ENCODE measurements at regions not wholly inside any gene's neighbourhood (a gene's known extent, or its start where the extent isn't known, plus 50 kb on each side); places are given as distances from the start of the nearest gene placed in this dataset.

- H3K27ac ChIP-seq: no peak overlapping the region
- H3K9me3 ChIP-seq: no peaks in the 10 kb centered on the region
- no peak for TF ChIP-seq CTCF (IDR thresholded peaks at IDR 0.05)
- H3K4me1 ChIP-seq: no peaks in the 10 kb centered on the region
- no peak overlapping the region for H3K4me3 ChIP-seq
- intact Hi-C loops (cut with DNase I): no loop called here
- ATAC-seq (no peak), DNase-seq (no peak)
- peaks cover 72% of the 10 kb centered on the region for H3K27me3 ChIP-seq
- no peaks in the 10 kb centered on the region for H3K36me3 ChIP-seq
Observed at GRCh38 chr1:239999170-239999569, 92.5 kb upstream of the FMN2 start.

GRCh38 chr1:240000634-240001033, 91.0 kb upstream of the FMN2 start:
- Histone ChIP-seq H3K4me3 (no peak overlapping the region), H3K4me1 (no peaks in the 10 kb centered on the region), H3K27ac (no peak overlapping the region), H3K36me3 (no peaks in the 10 kb centered on the region), H3K27me3 (peaks cover 70% of the 10 kb centered on the region), H3K9me3 (no peaks in the 10 kb centered on the region)
- intact Hi-C loops (cut with DNase I): no loop called here
- no peak for TF ChIP-seq CTCF (IDR thresholded peaks at IDR 0.05)
- ATAC-seq (no peak), DNase-seq (no peak)

- ATAC-seq (no peak), DNase-seq (no peak)
- intact Hi-C loops (cut with DNase I): no loop called here
- H3K9me3 ChIP-seq: no peaks in the 10 kb centered on the region
- peaks cover 65% of the 10 kb centered on the region for H3K27me3 ChIP-seq
- no peaks in the 10 kb centered on the region for H3K4me1 ChIP-seq
- H3K27ac ChIP-seq: no peak overlapping the region
- no peak overlapping the region for H3K4me3 ChIP-seq
- TF ChIP-seq CTCF (IDR thresholded peaks at IDR 0.05): no peak
- no peaks in the 10 kb centered on the region for H3K36me3 ChIP-seq
Observed at GRCh38 chr1:240001177-240001740, 90.4 kb upstream of the FMN2 start.

- Histone ChIP-seq H3K27me3 (peaks cover 36% of the 10 kb centered on the region), H3K27ac (no peak overlapping the region), H3K4me1 (no peaks in the 10 kb centered on the region), H3K4me3 (no peak overlapping the region), H3K9me3 (no peaks in the 10 kb centered on the region), H3K36me3 (no peaks in the 10 kb centered on the region)
- peak; percentile 59 for ATAC-seq
- peak; percentile 83 for TF ChIP-seq CTCF (IDR thresholded peaks at IDR 0.05)
- no peak for DNase-seq
- intact Hi-C loops (cut with DNase I): no loop called here
Observed at GRCh38 chr1:240004086-240004749, 87.5 kb upstream of the FMN2 start.

- no peaks in the 10 kb centered on the region for H3K9me3 ChIP-seq
Observed at GRCh38 chr1:240005997-240006650, 85.6 kb upstream of the FMN2 start.

More at GRCh38 chr1:240005997-240006650, 85.6 kb upstream of the FMN2 start:
- H3K4me3 ChIP-seq: no peak overlapping the region
- TF ChIP-seq CTCF (IDR thresholded peaks at IDR 0.05): no peak
- no peak for DNase-seq
- H3K27me3 ChIP-seq: peaks cover 24% of the 10 kb centered on the region
- no peaks in the 10 kb centered on the region for H3K36me3 ChIP-seq
- no peak overlapping the region for H3K27ac ChIP-seq
- no peaks in the 10 kb centered on the region for H3K4me1 ChIP-seq
- ATAC-seq: no peak
- intact Hi-C loops (cut with DNase I): no loop called here

Data from upper lobe of right lung (tissue), 1 donor.